ENCODE measurements at regions not wholly inside any gene's neighbourhood (a gene's known extent, or its start where the extent isn't known, plus 50 kb on each side); places are given as distances from the start of the nearest gene placed in this dataset.

DNA sequence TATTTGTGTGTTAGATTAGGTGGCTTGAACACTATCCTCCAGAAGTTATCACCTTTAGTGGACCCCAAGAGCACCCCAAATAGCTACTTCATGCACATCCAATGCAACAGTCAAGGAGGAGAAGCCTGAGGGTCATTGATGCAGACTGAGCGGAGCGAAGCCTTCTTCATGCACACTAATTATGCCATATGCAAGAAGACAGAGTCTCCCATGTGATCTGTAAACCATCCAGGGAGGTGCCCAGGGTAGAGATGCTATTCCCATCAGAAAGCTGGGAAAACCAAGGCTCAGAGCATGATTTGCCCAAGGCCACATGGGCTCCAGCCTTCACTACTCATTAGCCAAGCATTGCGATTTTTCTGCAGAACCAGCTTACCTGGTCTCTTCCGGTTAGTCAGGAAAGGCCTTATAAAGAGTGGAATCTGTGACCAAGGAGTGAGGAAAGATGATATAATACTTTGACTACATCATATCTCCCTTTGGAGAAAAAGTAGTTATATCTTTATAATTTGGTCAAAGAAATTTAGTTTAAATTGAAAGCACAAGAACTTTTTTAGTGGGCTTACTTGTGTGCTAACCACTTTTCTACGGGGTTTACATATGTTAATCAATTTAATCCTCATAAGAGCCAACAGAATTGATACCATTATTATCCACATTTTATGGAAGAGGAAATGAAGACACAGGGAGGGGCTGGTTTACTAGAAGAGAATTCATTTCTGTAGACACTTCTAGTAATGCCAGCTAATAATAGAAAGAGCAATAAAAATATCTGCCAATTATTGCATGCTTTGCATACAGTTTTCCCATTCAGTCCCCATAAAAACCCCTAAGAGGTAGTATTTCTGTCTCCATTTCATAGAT is 220.0 kb downstream of the ESM1 start:
- H3K36me3 Mint-ChIP-seq (ENCODE audit: low read depth) = no peaks in the 10 kb centered on the region
- H3K4me3 Mint-ChIP-seq = no peak overlapping the region
- POLR2A ChIA-PET = no interaction called here
- intact Hi-C loops (cut with micrococcal nuclease) = no loop called here
- CTCF ChIA-PET = no interaction called here
- TF ChIP-seq, protein P1, sequence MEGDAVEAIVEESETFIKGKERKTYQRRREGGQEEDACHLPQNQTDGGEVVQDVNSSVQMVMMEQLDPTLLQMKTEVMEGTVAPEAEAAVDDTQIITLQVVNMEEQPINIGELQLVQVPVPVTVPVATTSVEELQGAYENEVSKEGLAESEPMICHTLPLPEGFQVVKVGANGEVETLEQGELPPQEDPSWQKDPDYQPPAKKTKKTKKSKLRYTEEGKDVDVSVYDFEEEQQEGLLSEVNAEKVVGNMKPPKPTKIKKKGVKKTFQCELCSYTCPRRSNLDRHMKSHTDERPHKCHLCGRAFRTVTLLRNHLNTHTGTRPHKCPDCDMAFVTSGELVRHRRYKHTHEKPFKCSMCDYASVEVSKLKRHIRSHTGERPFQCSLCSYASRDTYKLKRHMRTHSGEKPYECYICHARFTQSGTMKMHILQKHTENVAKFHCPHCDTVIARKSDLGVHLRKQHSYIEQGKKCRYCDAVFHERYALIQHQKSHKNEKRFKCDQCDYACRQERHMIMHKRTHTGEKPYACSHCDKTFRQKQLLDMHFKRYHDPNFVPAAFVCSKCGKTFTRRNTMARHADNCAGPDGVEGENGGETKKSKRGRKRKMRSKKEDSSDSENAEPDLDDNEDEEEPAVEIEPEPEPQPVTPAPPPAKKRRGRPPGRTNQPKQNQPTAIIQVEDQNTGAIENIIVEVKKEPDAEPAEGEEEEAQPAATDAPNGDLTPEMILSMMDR (IDR thresholded peaks at IDR 0.05) = no peak
- H3K4me1 Mint-ChIP-seq (ENCODE audit: low read depth) = peaks cover 5% of the 10 kb centered on the region
- ATAC-seq (no peak), DNase-seq (no peak)
- no peak overlapping the region for H3K27ac Mint-ChIP-seq
- no peaks in the 10 kb centered on the region for H3K27me3 Mint-ChIP-seq
- no peaks in the 10 kb centered on the region for H3K9me3 Mint-ChIP-seq

DNA sequence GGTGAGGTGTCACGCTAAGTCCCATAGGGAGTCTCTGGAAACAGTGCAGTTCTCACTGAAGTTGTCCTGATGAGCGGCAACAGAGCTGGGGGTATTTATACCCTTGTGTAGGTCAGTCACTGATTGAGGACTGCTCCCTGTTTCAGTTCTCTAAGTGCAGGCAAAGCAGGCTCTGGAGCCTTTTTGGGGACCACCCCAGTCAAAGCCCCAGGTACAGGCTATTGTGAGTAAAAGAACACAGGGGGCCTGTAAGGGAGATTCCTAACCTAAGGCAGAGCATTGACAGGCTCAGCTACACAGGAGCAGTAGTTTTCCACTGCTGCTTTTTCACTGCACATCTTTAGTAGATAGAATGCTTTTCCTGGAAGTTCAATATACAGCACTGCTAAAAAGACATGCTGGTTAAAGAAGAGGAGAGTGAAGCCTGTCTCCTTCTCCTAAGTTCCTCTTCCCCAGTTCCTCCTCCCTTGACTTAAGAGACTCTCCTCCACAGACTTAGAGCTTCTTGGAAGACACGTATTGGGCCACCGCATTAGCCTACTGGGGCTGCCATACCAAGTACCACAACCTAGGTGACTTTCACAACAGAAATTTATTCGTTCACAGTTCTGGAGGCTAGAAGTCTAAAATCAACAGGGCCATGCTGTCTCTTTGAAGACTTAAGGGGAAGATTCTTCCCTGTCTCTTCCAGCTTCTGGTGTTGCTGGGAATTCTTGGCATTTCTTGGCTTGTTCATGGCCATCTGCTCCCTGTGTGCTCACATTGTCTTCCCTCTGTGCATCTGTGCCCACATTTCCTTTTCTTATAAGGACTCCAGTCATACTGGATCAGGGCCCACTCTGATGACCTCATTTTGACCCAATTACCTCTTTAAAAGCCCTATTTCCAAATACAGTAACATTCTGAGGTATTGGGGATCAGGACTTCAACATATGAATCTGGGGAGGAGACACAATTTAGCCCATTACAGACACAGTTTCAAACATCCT is 221.0 kb downstream of the ESM1 start:
- Mint-ChIP-seq H3K9me3 (no peaks in the 10 kb centered on the region), H3K4me3 (no peak overlapping the region), H3K27me3 (no peaks in the 10 kb centered on the region), H3K36me3 (ENCODE audit: low read depth) (no peaks in the 10 kb centered on the region), H3K4me1 (ENCODE audit: low read depth) (peaks cover 5% of the 10 kb centered on the region), H3K27ac (no peak overlapping the region)
- CTCF ChIA-PET = no interaction called here
- ATAC-seq = no peak
- no peak for DNase-seq
- intact Hi-C loops (cut with micrococcal nuclease) = no loop called here
- TF ChIP-seq, protein P1 (IDR thresholded peaks at IDR 0.05) = no peak
- POLR2A ChIA-PET = no interaction called here

DNA sequence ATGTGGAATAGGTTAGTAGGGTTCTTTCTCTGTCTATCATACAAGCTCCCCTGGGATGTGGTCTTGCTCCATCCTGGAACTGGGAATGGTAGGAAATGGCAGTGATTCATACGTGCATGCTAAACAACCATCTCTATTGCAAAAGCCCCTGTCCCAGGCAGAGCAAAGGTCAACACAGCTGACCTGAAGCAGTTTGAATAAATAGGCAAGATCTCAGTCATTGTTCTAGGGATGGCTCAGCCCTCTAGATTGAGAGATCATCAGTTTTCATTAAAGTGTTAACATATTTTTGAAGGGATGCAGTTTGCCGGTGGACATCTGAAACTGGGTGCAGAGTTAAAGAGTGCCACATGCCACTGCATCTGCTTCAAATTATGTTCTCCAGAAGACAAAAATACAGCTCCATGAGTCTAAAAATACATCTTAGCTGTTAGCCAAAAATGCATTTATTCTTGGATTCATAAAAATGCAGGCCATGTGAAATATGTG is 224.1 kb downstream of the ESM1 start:
- Mint-ChIP-seq H3K36me3 (ENCODE audit: low read depth) (no peaks in the 10 kb centered on the region), H3K9me3 (no peaks in the 10 kb centered on the region), H3K4me3 (no peak overlapping the region), H3K27ac (no peak overlapping the region), H3K27me3 (no peaks in the 10 kb centered on the region), H3K4me1 (ENCODE audit: low read depth) (peaks cover 16% of the 10 kb centered on the region)
- CTCF ChIA-PET = interaction anchor here (1.5 kb wide), 1 partner anchor 245 kb away, joined by 3 read pairs; no protein-coding TSS in a partner anchor
- TF ChIP-seq, protein P1 (IDR thresholded peaks at IDR 0.05) = no peak
- no peak for DNase-seq
- intact Hi-C loops (cut with micrococcal nuclease) = no loop called here
- no peak for ATAC-seq
- POLR2A ChIA-PET = interaction anchor here (1.0 kb wide), 1 partner anchor 8 kb away, joined by 3 read pairs; no protein-coding TSS in a partner anchor

DNA sequence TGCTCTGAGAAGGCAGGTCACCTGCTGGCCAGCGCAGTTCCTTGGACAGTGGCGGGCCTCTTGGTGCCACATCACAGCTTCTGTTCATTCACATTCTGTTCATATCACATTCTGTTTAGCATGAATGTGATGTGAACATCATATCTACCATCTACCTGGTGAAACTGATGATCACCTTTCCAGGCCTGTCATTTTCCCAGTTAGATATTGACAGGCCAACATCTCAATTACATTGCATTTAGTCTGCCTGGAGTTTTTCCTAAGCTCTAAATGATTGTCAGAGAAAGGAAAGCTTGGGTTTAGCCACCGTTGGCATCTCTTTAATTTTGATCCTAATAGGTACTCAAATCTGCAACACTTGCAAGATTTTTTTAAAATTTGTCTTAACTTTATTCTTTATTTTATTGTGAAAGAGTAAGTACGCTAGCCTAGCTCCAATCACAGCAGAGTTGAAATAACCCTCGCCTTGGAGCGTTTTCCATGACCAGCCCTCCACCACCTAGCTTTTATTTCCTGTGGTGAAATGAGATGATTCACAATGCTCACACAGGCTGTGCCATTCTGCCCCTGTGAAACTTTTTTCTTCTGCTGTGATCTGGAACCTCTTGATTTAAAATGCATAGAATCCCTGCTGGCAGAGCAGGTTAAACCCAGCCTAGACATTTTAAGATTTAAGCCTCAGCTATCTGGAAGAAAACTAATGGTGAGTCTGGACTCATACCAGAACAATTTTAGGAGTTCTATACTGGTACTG is 225.0 kb downstream of the ESM1 start:
- ATAC-seq = peak; percentile 61
- TF ChIP-seq, protein P1 (IDR thresholded peaks at IDR 0.05) = no peak
- CTCF ChIA-PET = interaction anchor here (1.1 to 1.5 kb wide), 3 partner anchors 16 to 244 kb away, joined by 3 to 5 read pairs (median 3); no protein-coding TSS in a partner anchor
- no peak for DNase-seq
- no peaks in the 10 kb centered on the region for H3K9me3 Mint-ChIP-seq
- intact Hi-C loops (cut with micrococcal nuclease) = no loop called here
- no peaks in the 10 kb centered on the region for H3K36me3 Mint-ChIP-seq (ENCODE audit: low read depth)
- H3K4me3 Mint-ChIP-seq = no peak overlapping the region
- peaks cover 24% of the 10 kb centered on the region for H3K4me1 Mint-ChIP-seq (ENCODE audit: low read depth)
- no peak overlapping the region for H3K27ac Mint-ChIP-seq
- no peaks in the 10 kb centered on the region for H3K27me3 Mint-ChIP-seq
- POLR2A ChIA-PET = interaction anchor here (1.0 kb wide), 1 partner anchor 9 kb away, joined by 3 read pairs; no protein-coding TSS in a partner anchor

All from activated CD8-positive, alpha-beta T cell treated with anti-CD3 and anti-CD28 coated beads for 36 hours (primary cell).